ENCODE measurements at regions not wholly inside any gene's neighbourhood (a gene's known extent, or its start where the extent isn't known, plus 50 kb on each side); places are given as distances from the start of the nearest gene placed in this dataset.

DNA sequence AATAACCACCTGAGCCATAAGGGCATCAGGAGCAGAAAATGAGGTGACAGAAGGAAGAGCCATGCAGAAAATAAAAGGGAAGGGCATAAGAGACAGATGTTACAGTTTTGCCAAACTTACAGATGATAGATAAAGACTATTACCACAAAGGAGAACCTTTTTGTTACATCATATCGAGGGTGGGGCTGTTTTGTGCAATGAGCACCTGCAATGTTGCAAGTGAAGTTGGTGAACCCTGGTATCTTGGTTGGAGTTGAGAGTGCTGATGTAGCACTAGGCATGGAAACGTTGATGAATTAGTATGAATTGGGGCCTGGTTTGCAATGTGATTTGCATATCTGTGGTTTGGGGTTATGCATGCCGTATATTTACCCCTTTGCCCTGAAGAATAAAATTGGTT is 119.8 kb upstream of the TEX13D start:
- TF ChIP-seq YY1 (IDR thresholded peaks at IDR 0.05; ENCODE audit: extremely low read depth, insufficient replicate concordance, low read depth, low read length) (no peak), EZH2 (IDR thresholded peaks at IDR 0.05) (no peak), ELF1 (IDR thresholded peaks at IDR 0.05; ENCODE audit: borderline replicate concordance, low read depth) (no peak), FOSL1 (IDR thresholded peaks at IDR 0.05; ENCODE audit: low read depth) (no peak)
- TF ChIP-seq, protein P1, sequence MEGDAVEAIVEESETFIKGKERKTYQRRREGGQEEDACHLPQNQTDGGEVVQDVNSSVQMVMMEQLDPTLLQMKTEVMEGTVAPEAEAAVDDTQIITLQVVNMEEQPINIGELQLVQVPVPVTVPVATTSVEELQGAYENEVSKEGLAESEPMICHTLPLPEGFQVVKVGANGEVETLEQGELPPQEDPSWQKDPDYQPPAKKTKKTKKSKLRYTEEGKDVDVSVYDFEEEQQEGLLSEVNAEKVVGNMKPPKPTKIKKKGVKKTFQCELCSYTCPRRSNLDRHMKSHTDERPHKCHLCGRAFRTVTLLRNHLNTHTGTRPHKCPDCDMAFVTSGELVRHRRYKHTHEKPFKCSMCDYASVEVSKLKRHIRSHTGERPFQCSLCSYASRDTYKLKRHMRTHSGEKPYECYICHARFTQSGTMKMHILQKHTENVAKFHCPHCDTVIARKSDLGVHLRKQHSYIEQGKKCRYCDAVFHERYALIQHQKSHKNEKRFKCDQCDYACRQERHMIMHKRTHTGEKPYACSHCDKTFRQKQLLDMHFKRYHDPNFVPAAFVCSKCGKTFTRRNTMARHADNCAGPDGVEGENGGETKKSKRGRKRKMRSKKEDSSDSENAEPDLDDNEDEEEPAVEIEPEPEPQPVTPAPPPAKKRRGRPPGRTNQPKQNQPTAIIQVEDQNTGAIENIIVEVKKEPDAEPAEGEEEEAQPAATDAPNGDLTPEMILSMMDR (IDR thresholded peaks at IDR 0.05 in 2 of 3, conservative IDR thresholded peaks at IDR 0.05 in 1 of 3; ENCODE audit: borderline replicate concordance in 1 of 3, insufficient read depth in 1 of 3, low read depth in 2 of 3, low read length in 2 of 3), result no peak
